HG03432 (cell line): ENCODE measurements at regions not wholly inside any gene's neighbourhood (a gene's known extent, or its start where the extent isn't known, plus 50 kb on each side); places are given as distances from the start of the nearest gene placed in this dataset.

Source experiments
- ATAC-seq: cut with Tn5 transposase; IDR thresholded peaks from one replicate; pipeline ENCODE4 v1.9.1; 2021; ENCODE audit warnings: mild to moderate bottlenecking, moderate library complexity; ENCODE audit not compliant: unreplicated experiment

DNA sequence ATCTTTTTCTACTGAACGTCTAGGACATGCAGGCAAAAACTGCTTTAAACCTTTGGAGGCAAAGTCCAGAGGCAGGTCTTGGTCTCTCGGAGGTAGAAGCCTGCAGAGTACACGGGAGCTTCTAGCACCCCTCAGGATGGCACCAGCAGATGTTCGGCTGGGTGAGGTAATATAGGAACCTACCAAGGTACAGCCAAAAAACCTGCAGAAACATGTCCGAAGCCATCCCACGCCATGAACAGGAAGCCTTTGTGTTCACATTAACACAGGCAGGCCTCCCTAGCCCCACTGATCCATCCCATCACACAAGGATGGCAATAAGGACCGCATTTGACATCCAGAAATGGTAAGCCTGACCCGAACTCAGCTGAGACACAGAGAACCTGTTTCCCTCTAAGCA is 157.9 kb upstream of the HES1 start:
- ATAC-seq, result no peak

DNA sequence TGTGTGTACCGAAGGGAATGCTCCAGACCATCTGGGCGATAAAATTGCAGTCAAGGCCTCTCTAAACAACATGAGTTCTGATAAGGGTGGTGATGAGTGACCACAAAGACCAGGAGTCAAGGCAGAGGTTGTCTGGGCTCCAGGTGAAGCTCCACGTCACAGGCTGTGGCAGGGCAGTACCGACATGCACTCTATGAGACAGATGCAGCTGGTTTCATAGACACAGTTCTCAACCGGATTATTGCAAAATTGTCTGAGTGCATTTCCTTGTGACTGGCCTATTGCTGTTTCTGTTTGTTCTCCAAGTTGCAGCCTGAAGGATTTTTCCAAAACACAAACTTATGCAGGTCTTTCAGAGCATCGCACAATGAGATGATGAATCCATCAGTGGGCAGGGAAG is 157.5 kb upstream of the HES1 start:
- no peak for ATAC-seq

GRCh38 chr3:193980326-193980725 is 155.6 kb upstream of the HES1 start:
- no peak for ATAC-seq

DNA sequence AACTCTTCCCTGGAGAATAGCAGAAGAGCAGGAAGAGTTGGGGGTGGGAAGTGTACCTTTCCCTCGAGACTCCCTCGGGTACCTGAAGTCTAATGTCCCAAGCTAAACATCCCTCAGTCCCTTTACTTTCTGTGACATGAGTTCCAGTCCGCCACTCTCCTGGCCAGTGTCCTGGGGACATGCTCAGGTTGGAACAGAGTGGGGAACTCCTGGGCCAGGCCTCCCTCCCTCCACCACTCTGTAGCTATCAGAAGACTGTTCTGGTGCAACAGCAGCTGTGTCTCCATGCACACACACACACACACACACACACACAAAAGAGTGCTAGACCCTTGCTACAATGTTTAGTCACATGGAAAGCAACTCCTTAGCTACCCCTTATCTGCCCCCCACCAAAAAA is 155.0 kb upstream of the HES1 start:
- ATAC-seq, result no peak

DNA sequence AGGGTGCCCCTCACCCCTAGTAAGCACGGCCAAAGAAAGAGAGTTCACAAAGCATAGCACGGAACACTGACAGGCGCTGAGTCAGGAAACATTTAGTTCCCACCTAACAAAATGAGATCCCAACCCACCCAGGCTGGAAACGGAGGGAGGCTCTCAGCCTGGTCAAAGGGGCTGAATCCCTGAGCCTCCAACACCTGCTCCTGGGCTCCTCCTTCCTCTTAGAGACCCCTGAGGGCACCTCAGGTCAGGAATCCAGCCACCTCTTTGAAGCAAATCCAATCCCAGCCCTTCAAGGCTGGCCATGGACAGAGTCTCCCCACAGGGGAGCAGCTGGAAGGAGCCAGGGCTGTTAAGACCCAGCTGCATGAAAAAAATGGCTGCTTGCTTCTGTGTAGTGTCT is 154.4 kb upstream of the HES1 start:
- no peak for ATAC-seq

DNA sequence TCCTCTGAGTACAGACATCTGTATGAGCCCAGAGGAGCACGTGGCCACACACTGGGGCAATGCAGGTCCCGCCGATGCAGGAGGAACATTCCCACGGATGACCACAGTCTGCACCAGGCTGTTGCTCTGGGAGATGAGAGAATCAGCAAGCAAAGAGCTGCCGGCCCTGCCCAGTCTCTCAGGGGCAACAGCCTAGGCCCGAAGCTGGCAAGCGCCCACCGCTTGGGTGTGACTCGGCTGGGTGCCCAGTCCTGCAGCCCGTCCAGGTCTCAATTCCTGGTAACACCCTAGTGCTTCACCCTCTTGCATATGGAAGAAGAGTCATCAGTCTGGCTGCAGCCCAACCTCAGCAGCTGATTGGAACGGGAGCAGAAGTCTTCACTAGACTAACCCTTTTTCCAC is 153.7 kb upstream of the HES1 start:
- ATAC-seq, result no peak

DNA sequence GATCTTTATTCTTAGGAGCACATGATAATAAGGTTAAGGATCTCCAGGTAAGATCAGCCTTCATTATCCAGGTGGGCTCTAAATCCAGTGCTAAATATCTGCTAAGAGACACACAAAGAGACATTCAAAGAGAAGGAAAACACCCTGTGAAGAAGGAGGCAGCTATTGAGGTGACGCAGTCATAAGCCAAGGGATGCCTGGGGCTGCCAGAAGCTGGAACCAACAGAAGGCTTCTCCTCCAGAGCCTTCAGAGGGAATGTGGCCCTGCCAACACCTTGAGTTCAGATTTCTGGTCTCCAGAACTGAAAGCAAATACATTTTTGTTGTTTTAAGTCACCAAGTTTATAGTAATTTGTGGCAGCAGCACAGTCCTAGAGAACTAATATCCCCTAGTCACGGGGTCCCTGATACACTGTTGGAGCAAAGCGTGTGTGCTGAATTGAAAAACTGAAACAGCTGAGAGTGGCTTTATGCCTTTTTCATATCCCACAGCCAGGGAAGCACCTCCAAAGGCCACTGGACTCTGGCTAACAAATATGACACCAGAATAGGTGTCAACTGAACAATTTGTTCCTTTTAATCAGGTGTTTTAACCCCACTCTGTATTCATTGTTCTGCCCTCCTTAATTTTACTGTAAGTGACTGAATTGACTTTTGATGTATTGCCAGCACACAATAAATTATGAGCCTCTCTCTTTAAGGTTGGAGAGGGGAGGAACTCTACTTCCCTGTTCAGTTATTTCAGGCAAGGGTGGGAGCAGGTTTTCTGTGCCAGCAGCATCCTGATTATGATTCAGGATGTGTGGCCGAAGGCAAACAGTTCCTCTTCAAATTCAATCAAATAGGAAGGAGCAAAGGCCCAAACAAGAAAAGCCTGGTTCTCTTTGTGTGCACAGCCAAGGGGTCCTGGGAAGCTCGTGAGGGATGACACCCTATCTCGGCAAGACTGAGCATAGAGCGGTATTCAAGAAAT is 151.8 kb upstream of the HES1 start:
- ATAC-seq, result no peak

DNA sequence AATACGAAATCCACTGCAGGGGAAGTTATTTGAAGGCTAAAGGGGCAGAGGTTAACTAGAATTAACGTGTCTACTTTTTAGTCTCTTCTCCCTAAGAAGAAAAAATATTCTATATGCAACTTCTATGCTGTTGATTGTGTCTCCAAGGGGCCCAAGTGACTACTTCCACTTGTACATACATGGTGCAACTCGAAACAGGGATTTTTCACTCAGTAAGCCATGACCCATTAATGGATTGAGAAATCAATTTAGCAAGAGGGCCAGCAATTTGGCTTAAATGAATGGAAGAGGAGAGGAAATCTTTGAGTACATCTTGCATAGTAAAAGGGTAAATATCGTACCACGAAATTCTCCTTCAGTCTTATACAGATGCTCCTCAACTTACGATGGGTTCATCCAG is 151.1 kb upstream of the HES1 start:
- no peak for ATAC-seq

DNA sequence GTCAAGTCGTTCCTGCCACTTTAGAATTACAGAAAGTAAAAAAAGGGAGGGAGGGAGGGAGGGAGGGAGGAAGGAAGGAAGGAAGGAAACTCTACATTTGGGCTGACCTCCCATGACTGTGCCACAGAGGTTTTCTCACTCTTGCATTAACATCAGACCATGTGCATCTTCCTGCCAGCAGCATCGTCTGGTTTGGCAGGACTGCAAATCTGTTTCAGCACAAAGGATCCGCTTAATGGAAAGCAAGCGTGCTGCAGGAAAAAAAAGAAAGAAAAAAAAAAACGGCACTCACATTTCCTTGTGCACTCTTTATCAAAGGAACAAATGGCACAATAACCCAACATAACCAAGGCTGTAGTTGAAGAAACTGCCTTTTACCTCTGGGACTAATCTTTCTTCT is 148.8 kb upstream of the HES1 start:
- ATAC-seq, result no peak

GRCh38 chr3:193989186-193989585 is 146.8 kb upstream of the HES1 start:
- no peak for ATAC-seq

GRCh38 chr3:193991666-193992424 is 144.1 kb upstream of the HES1 start:
- ATAC-seq, result no peak

DNA sequence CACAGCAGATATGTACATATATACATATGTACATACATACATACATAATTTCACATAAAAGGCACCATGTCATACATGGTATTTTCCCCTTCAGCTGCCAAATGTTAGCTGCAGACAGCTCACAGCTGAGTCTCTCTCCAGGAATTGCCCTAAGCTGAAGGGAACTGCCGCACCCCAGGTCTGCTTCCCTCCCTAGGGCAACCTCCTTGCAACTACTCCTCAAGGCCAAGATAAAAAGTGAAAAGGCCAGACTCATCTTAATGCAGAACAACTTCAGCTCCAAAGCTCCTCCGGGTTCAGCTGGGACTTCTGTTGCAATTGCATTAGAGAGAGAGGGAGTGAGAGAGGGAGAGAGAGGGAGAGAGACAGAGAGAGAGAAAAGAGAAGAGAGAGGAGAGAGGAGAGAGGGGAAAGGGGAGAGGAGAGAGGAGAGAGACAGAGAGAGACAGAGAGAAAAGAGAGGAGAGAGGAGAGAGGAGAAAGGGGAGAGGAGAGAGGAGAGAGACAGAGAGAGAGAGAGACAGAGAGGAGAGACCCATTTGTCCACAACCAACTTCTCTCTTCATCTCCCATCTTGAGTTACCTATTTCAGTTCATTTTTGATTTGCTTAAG is 143.4 kb upstream of the HES1 start:
- no peak for ATAC-seq

- ATAC-seq, result no peak
These were observed 139.7 kb upstream of the HES1 start for GRCh38 chr3:193996221-193996620.

DNA sequence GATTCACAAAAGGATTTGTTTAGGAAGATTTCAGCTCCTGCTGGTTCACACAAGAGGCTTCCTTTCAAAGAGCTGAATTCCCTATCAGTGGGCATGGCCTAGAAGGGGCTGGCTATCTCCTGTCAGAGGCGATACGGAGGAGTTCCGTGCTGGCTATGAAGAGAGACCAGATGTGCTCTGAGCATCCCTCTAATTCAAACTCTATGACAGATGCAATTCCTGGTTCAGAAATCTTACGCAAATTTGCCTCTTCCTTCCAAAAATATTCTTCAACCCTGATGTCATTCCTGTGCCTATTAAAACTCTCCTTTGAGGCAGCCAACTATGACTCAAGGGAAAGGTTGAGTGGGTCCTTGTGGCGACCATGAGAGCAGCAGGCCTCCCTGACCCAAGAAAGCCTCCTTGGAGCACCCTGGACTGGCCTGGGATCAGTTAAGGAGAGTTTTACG is 139.3 kb upstream of the HES1 start:
- ATAC-seq, result no peak

- ATAC-seq, result no peak
These were observed 138.5 kb upstream of the HES1 start for GRCh38 chr3:193997228-193998122.

- no peak for ATAC-seq
These were observed 137.9 kb upstream of the HES1 start for GRCh38 chr3:193998123-193998448.

GRCh38 chr3:193998628-193999195 is 137.2 kb upstream of the HES1 start:
- no peak for ATAC-seq

- ATAC-seq, result no peak
These were observed 135.8 kb upstream of the HES1 start for GRCh38 chr3:194000100-194000499.

GRCh38 chr3:194000712-194001111 is 135.2 kb upstream of the HES1 start:
- no peak for ATAC-seq

GRCh38 chr3:194001728-194002459 is 134.1 kb upstream of the HES1 start:
- no peak for ATAC-seq
